ENCODE measurements at regions not wholly inside any gene's neighbourhood (a gene's known extent, or its start where the extent isn't known, plus 50 kb on each side); places are given as distances from the start of the nearest gene placed in this dataset.

DNA sequence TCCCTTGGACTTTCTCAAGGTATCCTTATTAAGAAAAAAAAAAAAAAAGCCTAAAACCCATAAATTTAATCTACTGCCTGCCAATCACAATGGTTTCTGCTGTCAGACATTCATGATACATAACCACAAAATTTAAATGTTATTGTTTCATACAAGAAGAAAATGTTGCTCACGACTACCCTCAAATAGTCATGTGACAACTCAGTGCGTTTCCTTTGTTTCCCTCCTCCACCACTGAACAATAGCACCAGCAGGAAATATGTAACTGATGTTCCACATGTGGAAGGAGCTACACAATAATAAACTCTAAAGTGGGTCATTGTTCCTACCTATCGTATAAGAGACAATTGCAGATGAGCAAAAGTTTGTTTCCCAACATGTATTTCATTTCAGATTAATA lies 244.1 kb upstream of the EDNRA start:
- H3K4me3 Mint-ChIP-seq = no peak overlapping the region
- H3K27me3 Mint-ChIP-seq (ENCODE audit: low read depth) = no peaks in the 10 kb centered on the region
- H3K36me3 Mint-ChIP-seq = no peaks in the 10 kb centered on the region
- ChIA-PET POLR2A (no interaction called here), CTCF (no interaction called here)
- H3K27ac Mint-ChIP-seq = no peak overlapping the region
- TF ChIP-seq TEAD1 (CRISPR knock-in tag; IDR thresholded peaks at IDR 0.05) (no peak), ZNF219 (CRISPR knock-in tag; IDR thresholded peaks at IDR 0.05; ENCODE audit: borderline replicate concordance) (no peak)
- TF ChIP-seq, protein P1, sequence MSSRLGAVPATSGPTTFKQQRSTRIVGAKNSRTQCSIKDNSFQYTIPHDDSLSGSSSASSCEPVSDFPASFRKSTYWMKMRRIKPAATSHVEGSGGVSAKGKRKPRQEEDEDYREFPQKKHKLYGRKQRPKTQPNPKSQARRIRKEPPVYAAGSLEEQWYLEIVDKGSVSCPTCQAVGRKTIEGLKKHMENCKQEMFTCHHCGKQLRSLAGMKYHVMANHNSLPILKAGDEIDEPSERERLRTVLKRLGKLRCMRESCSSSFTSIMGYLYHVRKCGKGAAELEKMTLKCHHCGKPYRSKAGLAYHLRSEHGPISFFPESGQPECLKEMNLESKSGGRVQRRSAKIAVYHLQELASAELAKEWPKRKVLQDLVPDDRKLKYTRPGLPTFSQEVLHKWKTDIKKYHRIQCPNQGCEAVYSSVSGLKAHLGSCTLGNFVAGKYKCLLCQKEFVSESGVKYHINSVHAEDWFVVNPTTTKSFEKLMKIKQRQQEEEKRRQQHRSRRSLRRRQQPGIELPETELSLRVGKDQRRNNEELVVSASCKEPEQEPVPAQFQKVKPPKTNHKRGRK (CRISPR knock-in tag; IDR thresholded peaks at IDR 0.05; ENCODE audit: borderline replicate concordance) = no peak
- TF ChIP-seq, protein P2, sequence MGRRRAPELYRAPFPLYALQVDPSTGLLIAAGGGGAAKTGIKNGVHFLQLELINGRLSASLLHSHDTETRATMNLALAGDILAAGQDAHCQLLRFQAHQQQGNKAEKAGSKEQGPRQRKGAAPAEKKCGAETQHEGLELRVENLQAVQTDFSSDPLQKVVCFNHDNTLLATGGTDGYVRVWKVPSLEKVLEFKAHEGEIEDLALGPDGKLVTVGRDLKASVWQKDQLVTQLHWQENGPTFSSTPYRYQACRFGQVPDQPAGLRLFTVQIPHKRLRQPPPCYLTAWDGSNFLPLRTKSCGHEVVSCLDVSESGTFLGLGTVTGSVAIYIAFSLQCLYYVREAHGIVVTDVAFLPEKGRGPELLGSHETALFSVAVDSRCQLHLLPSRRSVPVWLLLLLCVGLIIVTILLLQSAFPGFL (CRISPR knock-in tag; IDR thresholded peaks at IDR 0.05; ENCODE audit: borderline replicate concordance) = no peak
- TF ChIP-seq, protein P3, sequence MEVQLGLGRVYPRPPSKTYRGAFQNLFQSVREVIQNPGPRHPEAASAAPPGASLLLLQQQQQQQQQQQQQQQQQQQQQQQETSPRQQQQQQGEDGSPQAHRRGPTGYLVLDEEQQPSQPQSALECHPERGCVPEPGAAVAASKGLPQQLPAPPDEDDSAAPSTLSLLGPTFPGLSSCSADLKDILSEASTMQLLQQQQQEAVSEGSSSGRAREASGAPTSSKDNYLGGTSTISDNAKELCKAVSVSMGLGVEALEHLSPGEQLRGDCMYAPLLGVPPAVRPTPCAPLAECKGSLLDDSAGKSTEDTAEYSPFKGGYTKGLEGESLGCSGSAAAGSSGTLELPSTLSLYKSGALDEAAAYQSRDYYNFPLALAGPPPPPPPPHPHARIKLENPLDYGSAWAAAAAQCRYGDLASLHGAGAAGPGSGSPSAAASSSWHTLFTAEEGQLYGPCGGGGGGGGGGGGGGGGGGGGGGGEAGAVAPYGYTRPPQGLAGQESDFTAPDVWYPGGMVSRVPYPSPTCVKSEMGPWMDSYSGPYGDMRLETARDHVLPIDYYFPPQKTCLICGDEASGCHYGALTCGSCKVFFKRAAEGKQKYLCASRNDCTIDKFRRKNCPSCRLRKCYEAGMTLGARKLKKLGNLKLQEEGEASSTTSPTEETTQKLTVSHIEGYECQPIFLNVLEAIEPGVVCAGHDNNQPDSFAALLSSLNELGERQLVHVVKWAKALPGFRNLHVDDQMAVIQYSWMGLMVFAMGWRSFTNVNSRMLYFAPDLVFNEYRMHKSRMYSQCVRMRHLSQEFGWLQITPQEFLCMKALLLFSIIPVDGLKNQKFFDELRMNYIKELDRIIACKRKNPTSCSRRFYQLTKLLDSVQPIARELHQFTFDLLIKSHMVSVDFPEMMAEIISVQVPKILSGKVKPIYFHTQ (CRISPR knock-in tag; IDR thresholded peaks at IDR 0.05) = no peak
- no peaks in the 10 kb centered on the region for H3K9me3 Mint-ChIP-seq
- H3K4me1 Mint-ChIP-seq = 0 out of 2 replicates have a peak, but pooled peaks cover 2% of the 10 kb centered on the region
- DNase-seq (ENCODE audit: low spot score) (no peak), ATAC-seq (no peak)

DNA sequence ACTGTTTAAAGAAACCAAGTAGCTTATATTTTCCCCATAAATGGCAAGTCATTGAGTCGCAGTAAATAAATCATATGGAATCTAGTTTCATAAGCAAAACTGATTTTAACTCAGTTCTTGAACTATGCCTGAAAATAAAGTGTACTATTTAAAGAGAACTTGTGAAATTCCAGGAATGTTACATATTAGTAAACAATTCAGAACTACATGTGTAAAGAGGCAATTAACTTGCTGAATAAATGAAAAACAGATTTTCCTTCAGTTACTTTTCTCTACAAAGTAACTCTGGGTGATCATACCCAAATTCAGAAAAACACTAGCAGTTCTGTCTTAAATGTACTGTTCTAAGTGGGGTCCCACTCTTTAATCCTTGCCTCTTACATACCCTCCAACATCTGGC lies 236.1 kb upstream of the EDNRA start:
- ChIA-PET POLR2A (no interaction called here), CTCF (no interaction called here)
- 0 out of 2 replicates have a peak, but pooled peaks cover 5% of the 10 kb centered on the region for H3K9me3 Mint-ChIP-seq
- no peaks in the 10 kb centered on the region for H3K36me3 Mint-ChIP-seq
- DNase-seq (ENCODE audit: low spot score) = no peak
- no peaks in the 10 kb centered on the region for H3K27me3 Mint-ChIP-seq (ENCODE audit: low read depth)
- peaks cover 6% of the 10 kb centered on the region for H3K4me1 Mint-ChIP-seq
- no peak overlapping the region for H3K4me3 Mint-ChIP-seq
- no peak overlapping the region for H3K27ac Mint-ChIP-seq
- ATAC-seq = no peak
- TF ChIP-seq, protein P4, sequence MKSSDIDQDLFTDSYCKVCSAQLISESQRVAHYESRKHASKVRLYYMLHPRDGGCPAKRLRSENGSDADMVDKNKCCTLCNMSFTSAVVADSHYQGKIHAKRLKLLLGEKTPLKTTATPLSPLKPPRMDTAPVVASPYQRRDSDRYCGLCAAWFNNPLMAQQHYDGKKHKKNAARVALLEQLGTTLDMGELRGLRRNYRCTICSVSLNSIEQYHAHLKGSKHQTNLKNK (CRISPR knock-in tag; IDR thresholded peaks at IDR 0.05) = no peak
- TF ChIP-seq TEAD4 (CRISPR knock-in tag; IDR thresholded peaks at IDR 0.05) (no peak), ZNF219 (CRISPR knock-in tag; IDR thresholded peaks at IDR 0.05; ENCODE audit: borderline replicate concordance) (no peak), IRF2 (CRISPR knock-in tag; IDR thresholded peaks at IDR 0.05; ENCODE audit: borderline replicate concordance, low read depth) (no peak), TEAD1 (CRISPR knock-in tag; IDR thresholded peaks at IDR 0.05) (no peak), KAT7 (CRISPR knock-in tag; IDR thresholded peaks at IDR 0.05; ENCODE audit: borderline replicate concordance) (no peak), TCF7 (CRISPR knock-in tag; IDR thresholded peaks at IDR 0.05; ENCODE audit: low read depth) (no peak)
- TF ChIP-seq, protein P5, sequence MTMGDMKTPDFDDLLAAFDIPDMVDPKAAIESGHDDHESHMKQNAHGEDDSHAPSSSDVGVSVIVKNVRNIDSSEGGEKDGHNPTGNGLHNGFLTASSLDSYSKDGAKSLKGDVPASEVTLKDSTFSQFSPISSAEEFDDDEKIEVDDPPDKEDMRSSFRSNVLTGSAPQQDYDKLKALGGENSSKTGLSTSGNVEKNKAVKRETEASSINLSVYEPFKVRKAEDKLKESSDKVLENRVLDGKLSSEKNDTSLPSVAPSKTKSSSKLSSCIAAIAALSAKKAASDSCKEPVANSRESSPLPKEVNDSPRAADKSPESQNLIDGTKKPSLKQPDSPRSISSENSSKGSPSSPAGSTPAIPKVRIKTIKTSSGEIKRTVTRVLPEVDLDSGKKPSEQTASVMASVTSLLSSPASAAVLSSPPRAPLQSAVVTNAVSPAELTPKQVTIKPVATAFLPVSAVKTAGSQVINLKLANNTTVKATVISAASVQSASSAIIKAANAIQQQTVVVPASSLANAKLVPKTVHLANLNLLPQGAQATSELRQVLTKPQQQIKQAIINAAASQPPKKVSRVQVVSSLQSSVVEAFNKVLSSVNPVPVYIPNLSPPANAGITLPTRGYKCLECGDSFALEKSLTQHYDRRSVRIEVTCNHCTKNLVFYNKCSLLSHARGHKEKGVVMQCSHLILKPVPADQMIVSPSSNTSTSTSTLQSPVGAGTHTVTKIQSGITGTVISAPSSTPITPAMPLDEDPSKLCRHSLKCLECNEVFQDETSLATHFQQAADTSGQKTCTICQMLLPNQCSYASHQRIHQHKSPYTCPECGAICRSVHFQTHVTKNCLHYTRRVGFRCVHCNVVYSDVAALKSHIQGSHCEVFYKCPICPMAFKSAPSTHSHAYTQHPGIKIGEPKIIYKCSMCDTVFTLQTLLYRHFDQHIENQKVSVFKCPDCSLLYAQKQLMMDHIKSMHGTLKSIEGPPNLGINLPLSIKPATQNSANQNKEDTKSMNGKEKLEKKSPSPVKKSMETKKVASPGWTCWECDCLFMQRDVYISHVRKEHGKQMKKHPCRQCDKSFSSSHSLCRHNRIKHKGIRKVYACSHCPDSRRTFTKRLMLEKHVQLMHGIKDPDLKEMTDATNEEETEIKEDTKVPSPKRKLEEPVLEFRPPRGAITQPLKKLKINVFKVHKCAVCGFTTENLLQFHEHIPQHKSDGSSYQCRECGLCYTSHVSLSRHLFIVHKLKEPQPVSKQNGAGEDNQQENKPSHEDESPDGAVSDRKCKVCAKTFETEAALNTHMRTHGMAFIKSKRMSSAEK (CRISPR knock-in tag; IDR thresholded peaks at IDR 0.05; ENCODE audit: borderline replicate concordance) = no peak
- TF ChIP-seq, protein P6, sequence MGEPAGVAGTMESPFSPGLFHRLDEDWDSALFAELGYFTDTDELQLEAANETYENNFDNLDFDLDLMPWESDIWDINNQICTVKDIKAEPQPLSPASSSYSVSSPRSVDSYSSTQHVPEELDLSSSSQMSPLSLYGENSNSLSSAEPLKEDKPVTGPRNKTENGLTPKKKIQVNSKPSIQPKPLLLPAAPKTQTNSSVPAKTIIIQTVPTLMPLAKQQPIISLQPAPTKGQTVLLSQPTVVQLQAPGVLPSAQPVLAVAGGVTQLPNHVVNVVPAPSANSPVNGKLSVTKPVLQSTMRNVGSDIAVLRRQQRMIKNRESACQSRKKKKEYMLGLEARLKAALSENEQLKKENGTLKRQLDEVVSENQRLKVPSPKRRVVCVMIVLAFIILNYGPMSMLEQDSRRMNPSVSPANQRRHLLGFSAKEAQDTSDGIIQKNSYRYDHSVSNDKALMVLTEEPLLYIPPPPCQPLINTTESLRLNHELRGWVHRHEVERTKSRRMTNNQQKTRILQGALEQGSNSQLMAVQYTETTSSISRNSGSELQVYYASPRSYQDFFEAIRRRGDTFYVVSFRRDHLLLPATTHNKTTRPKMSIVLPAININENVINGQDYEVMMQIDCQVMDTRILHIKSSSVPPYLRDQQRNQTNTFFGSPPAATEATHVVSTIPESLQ (CRISPR knock-in tag; IDR thresholded peaks at IDR 0.05) = no peak
- TF ChIP-seq, protein P2 (CRISPR knock-in tag; IDR thresholded peaks at IDR 0.05; ENCODE audit: borderline replicate concordance) = no peak
- TF ChIP-seq, protein P3 (CRISPR knock-in tag; IDR thresholded peaks at IDR 0.05) = no peak

All from WTC11 (cell line).